BLaER1 (cell line): ENCODE measurements at regions not wholly inside any gene's neighbourhood (a gene's known extent, or its start where the extent isn't known, plus 50 kb on each side); places are given as distances from the start of the nearest gene placed in this dataset.
"Not testable (repeated sequence)": the region's sequence is repeated elsewhere in the genome, so short reads cannot be mapped to it uniquely, and the experiment has no call there.

Experiments used
- H3K27ac ChIP-seq: shearing (Covaris generic); formaldehyde crosslinking; 2 replicates; pipeline ENCODE4 v1.8.1; 2022
- H3K27me3 ChIP-seq: shearing (Covaris generic); formaldehyde crosslinking; 2 replicates; pipeline ENCODE4 v1.8.1; 2022
- H3K36me3 ChIP-seq: shearing (Covaris generic); formaldehyde crosslinking; 2 replicates; pipeline ENCODE4 v1.8.1; 2022
- H3K4me1 ChIP-seq: shearing (Covaris generic); formaldehyde crosslinking; 2 replicates; pipeline ENCODE4 v1.8.1; 2022
- H3K4me2 ChIP-seq: shearing (Covaris generic); formaldehyde crosslinking; 2 replicates; pipeline ENCODE4 v1.8.1; 2022
- H3K4me3 ChIP-seq: shearing (Covaris generic); formaldehyde crosslinking; 2 replicates; pipeline ENCODE4 v1.8.1; 2022
- H3K9ac ChIP-seq: shearing (Covaris generic); formaldehyde crosslinking; 2 replicates; pipeline ENCODE4 v1.8.1; 2022
- H3K9me3 ChIP-seq: shearing (Covaris generic); formaldehyde crosslinking; 2 replicates; pipeline ENCODE4 v1.8.1; 2022
- H4K20me1 ChIP-seq: shearing (Covaris generic); formaldehyde crosslinking; 2 replicates; pipeline ENCODE4 v1.8.1; 2022
- Cebpa-rat ChIP-seq: shearing (Covaris generic); IDR thresholded peaks from 2 replicates; pipeline ENCODE4 v1.8.1; 2022

DNA sequence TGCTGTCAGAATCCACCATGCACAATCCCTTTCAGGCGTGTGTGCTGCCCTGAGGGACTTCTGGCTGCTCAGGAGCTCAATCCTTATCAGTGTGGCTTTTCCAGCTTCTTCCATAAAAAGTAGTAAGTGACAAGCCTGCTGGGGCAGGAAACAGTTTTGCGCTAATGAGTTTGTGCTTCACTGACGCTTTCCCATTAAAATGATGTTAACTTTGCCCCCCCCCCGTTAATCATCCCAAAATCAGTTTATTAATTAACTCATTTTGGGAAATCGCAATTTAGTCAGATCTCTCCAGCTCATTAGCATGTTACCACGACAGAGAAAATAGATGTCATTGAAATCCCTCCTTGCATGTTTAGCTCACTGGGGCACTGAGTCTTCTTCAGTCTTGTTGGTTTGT lies 186.5 kb upstream of the TENM4 start:
- no peak overlapping the region for H3K27ac ChIP-seq
- no peak overlapping the region for H3K4me3 ChIP-seq
- H4K20me1 ChIP-seq, result no peaks in the 10 kb centered on the region
- H3K4me1 ChIP-seq, result peaks cover 10% of the 10 kb centered on the region
- no peaks in the 10 kb centered on the region for H3K9me3 ChIP-seq
- H3K27me3 ChIP-seq, result no peaks in the 10 kb centered on the region
- H3K36me3 ChIP-seq, result no peaks in the 10 kb centered on the region
- no peak overlapping the region for H3K4me2 ChIP-seq
- H3K9ac ChIP-seq, result no peak overlapping the region
- TF ChIP-seq Cebpa-rat, result no peak

- no peaks in the 10 kb centered on the region for H3K27me3 ChIP-seq
- no peaks in the 10 kb centered on the region for H4K20me1 ChIP-seq
- TF ChIP-seq Cebpa-rat, result no peak
- H3K4me2 ChIP-seq, result peak overlapping the region; percentile 50
- peaks cover 10% of the 10 kb centered on the region for H3K4me1 ChIP-seq
- H3K9me3 ChIP-seq, result no peaks in the 10 kb centered on the region
- H3K36me3 ChIP-seq, result no peaks in the 10 kb centered on the region
- H3K4me3 ChIP-seq, result no peak overlapping the region
- no peak overlapping the region for H3K27ac ChIP-seq
- H3K9ac ChIP-seq, result no peak overlapping the region
These were observed 185.6 kb upstream of the TENM4 start for GRCh38 chr11:79626135-79627075.

- peaks cover 10% of the 10 kb centered on the region for H3K4me1 ChIP-seq
- TF ChIP-seq Cebpa-rat, result no peak
These were observed 182.5 kb upstream of the TENM4 start for GRCh38 chr11:79623375-79623774.

DNA sequence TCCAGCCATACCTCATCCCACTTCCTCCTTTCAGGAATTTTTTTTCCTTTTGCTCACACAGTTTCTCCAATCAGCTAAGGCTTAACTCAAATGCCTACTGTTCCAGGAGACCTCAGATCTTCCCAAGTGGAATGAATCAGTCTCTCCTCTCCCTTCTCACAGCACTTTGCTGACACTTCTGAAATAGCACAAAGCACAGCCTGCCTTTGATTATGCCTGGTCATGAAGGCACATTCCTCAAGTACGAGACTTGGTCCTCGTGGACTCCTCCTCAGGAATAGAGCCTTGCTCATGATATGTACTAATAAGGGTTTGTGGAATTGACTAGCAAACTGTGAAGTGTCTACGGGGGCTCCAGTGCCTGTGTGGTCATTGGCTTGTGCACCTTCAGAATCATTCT lies 176.7 kb upstream of the TENM4 start:
- no peaks in the 10 kb centered on the region for H3K4me1 ChIP-seq
- no peak overlapping the region for H3K9ac ChIP-seq
- no peak for TF ChIP-seq Cebpa-rat
- no peaks in the 10 kb centered on the region for H3K27me3 ChIP-seq
- H3K27ac ChIP-seq, result no peak overlapping the region
- no peak overlapping the region for H3K4me2 ChIP-seq
- H3K4me3 ChIP-seq, result no peak overlapping the region
- no peaks in the 10 kb centered on the region for H4K20me1 ChIP-seq
- no peaks in the 10 kb centered on the region for H3K9me3 ChIP-seq
- no peaks in the 10 kb centered on the region for H3K36me3 ChIP-seq

More at GRCh38 chr11:79623375-79623774, 182.5 kb upstream of the TENM4 start:
- no peaks in the 10 kb centered on the region for H4K20me1 ChIP-seq
- H3K4me3 ChIP-seq, result no peak overlapping the region
- no peaks in the 10 kb centered on the region for H3K9me3 ChIP-seq
- H3K27ac ChIP-seq, result no peak overlapping the region
- no peak overlapping the region for H3K9ac ChIP-seq
- no peaks in the 10 kb centered on the region for H3K27me3 ChIP-seq
- no peaks in the 10 kb centered on the region for H3K36me3 ChIP-seq
- no peak overlapping the region for H3K4me2 ChIP-seq

DNA sequence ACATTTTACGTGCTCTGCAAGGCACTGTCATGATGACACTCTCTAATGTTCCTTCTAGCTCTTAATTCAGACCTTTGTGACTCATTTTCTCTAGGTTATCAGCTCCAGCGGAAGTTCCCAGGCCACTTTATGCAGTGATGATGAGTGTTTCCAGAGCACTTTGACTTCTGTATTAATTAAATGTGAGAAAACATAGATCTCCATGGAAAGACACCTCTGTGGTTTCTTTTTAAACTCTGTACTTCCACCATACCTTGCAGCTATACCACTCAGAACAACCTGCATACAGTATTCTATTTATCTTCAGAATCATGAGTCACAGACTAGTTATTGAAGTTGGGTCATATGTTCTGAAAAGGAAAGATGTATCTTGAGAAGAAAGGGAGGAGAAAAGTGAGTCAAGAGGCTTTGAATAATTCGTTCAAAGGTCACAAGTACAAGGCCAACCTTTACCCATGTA lies 175.6 kb upstream of the TENM4 start:
- Histone ChIP-seq H3K4me1 (no peaks in the 10 kb centered on the region), H3K9me3 (no peaks in the 10 kb centered on the region), H3K27ac (no peak overlapping the region), H3K9ac (no peak overlapping the region), H4K20me1 (no peaks in the 10 kb centered on the region), H3K4me2 (no peak overlapping the region), H3K36me3 (no peaks in the 10 kb centered on the region), H3K4me3 (no peak overlapping the region), H3K27me3 (no peaks in the 10 kb centered on the region)
- TF ChIP-seq Cebpa-rat, result no peak

DNA sequence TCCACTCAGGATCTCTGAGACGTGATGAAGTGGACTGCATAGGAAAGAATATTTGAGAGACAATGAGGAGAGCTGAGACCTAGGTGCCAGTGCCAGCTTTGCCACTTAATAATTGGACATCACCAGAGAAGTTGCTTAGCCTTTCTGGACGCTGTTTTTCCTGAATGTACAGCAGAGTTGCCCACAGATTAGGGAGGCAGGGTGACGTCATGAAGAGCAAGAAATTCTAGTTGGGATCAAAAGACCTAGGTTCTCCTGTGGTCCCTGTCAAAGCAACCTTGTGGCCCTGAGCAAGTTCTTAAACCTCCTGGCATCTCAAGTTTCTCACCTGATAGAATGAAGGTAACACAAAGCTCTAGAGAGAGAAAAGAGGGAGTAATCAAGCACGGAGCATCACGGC lies 174.6 kb upstream of the TENM4 start:
- no peaks in the 10 kb centered on the region for H3K9me3 ChIP-seq
- TF ChIP-seq Cebpa-rat, result no peak
- no peaks in the 10 kb centered on the region for H3K36me3 ChIP-seq
- H3K27me3 ChIP-seq, result no peaks in the 10 kb centered on the region
- H3K4me3 ChIP-seq, result no peak overlapping the region
- no peak overlapping the region for H3K27ac ChIP-seq
- H3K9ac ChIP-seq, result no peak overlapping the region
- H3K4me2 ChIP-seq, result no peak overlapping the region
- no peaks in the 10 kb centered on the region for H4K20me1 ChIP-seq
- H3K4me1 ChIP-seq, result no peaks in the 10 kb centered on the region

- Histone ChIP-seq H4K20me1 (no peaks in the 10 kb centered on the region), H3K9ac (no peak overlapping the region), H3K27me3 (no peaks in the 10 kb centered on the region), H3K4me2 (no peak overlapping the region), H3K36me3 (no peaks in the 10 kb centered on the region), H3K9me3 (no peaks in the 10 kb centered on the region), H3K27ac (no peak overlapping the region), H3K4me1 (no peaks in the 10 kb centered on the region), H3K4me3 (no peak overlapping the region)
- TF ChIP-seq Cebpa-rat, result no peak
These were observed 169.8 kb upstream of the TENM4 start for GRCh38 chr11:79610678-79611077.

DNA sequence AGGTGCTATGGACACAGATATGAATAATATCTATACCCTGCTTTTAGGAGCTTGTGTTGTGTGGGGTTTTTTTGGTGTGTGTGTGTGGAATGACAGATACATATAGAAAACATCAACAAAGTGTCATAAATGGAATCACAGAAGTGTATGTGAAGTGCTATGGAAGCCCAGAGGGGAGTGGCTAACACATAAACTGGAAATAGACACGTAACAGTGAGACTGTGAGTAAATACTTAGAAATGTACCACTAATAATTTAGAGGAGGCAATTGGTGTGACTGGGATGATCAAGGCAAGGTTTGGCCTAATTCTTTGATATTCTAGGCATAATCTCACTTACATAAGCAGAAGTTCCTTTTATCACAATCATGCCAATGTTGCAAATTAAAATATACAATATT lies 169.3 kb upstream of the TENM4 start:
- no peak overlapping the region for H3K9ac ChIP-seq
- H3K27me3 ChIP-seq, result no peaks in the 10 kb centered on the region
- no peaks in the 10 kb centered on the region for H3K9me3 ChIP-seq
- no peaks in the 10 kb centered on the region for H4K20me1 ChIP-seq
- no peaks in the 10 kb centered on the region for H3K36me3 ChIP-seq
- H3K27ac ChIP-seq, result no peak overlapping the region
- TF ChIP-seq Cebpa-rat, result no peak
- no peaks in the 10 kb centered on the region for H3K4me1 ChIP-seq
- H3K4me2 ChIP-seq, result no peak overlapping the region
- H3K4me3 ChIP-seq, result no peak overlapping the region

DNA sequence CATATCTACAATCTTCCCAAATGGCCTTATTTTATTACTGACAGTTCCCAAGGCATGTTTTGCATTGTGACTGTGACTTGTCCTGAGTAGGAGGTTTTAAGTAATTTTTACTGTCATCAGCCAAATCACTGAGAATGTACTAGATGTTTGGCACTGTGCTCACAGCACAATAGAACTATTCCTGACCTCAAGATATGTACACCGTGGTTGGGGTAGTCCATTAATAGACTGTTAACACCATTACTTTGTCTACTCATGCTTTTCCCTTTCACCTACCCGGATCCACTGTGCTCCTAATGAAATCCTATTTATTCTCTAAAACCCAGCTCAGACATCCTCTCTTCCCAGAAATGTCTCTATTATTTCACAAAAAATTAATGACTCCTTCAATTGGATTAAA lies 168.7 kb upstream of the TENM4 start:
- Histone ChIP-seq H3K4me1 (no peaks in the 10 kb centered on the region), H3K4me3 (no peak overlapping the region), H3K27me3 (no peaks in the 10 kb centered on the region), H3K27ac (no peak overlapping the region), H3K9me3 (no peaks in the 10 kb centered on the region), H3K4me2 (no peak overlapping the region), H4K20me1 (no peaks in the 10 kb centered on the region), H3K36me3 (no peaks in the 10 kb centered on the region), H3K9ac (no peak overlapping the region)
- TF ChIP-seq Cebpa-rat, result no peak

DNA sequence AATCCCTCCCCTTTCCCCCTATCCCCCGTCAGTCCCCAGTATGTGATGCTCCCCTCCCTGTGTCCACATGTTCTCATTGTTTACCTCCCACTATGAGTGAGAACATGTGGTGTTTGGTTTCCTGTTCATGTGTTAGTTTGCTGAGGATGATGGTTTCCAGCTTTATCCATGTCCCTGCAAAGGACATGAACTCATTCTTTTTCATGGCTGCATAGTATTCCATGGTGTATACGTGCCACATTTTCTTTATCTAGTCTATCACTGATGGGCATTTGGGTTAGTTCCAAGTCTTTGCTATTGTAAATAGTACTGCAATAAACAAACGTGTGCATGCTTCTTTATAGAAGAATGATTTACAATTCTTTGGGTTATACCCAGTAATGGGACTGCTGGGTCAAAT lies 165.6 kb upstream of the TENM4 start:
- H3K9me3 ChIP-seq, H3K4me1 ChIP-seq, H3K36me3 ChIP-seq, H3K27me3 ChIP-seq, H3K27ac ChIP-seq, H3K4me2 ChIP-seq, H3K9ac ChIP-seq, H3K4me3 ChIP-seq, H4K20me1 ChIP-seq: not testable (repeated sequence)

DNA sequence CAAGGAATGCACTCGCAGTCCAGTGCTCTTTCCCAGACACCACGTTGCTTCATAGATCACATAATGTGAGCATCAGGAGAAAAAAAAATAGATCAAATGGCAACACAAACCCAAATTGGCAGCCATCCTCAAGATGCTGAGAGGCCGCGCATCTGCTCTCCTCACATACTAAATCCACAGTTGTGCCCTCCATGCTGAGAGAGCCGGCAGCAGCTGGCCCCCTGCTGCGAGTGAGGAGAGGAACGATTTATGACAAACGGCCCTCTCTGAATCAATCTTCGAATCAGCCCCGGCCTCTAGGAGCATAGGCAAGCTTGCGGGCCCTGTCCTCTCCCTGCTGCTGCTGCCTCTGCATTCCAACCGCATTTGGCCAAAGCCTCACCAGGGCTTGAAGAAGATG lies 159.9 kb upstream of the TENM4 start:
- H3K27ac ChIP-seq, result no peak overlapping the region

More for the DNA sequence above, 159.9 kb upstream of the TENM4 start:
- H3K4me1 ChIP-seq, result no peaks in the 10 kb centered on the region
- no peak overlapping the region for H3K9ac ChIP-seq
- H3K27me3 ChIP-seq, result no peaks in the 10 kb centered on the region
- no peaks in the 10 kb centered on the region for H3K9me3 ChIP-seq
- H4K20me1 ChIP-seq, result no peaks in the 10 kb centered on the region
- no peak for TF ChIP-seq Cebpa-rat
- no peaks in the 10 kb centered on the region for H3K36me3 ChIP-seq
- no peak overlapping the region for H3K4me2 ChIP-seq
- H3K4me3 ChIP-seq, result no peak overlapping the region
